Lower lobe of right lung (tissue), 2 donors: ENCODE measurements at regions not wholly inside any gene's neighbourhood (a gene's known extent, or its start where the extent isn't known, plus 50 kb on each side); places are given as distances from the start of the nearest gene placed in this dataset.
"Not testable (repeated sequence)": the region's sequence is repeated elsewhere in the genome, so short reads cannot be mapped to it uniquely, and the experiment has no call there.

Experiments
- ATAC-seq, 2 donors: fragments of 200-7000 bp; cut with Tn5 transposase; one replicate each; pipeline ENCODE4 v1.9.1; 2020 to 2022; ENCODE audit warnings: mild to moderate bottlenecking in 2 of 2, moderate library complexity in 2 of 2
- DNase-seq: peaks from one replicate; pipeline ENCODE4 v3.0.0-alpha.2; 2020
- H3K27ac ChIP-seq: fragments of 200-600 bp; one replicate; pipeline ENCODE4 v1.8.0; 2022
- H3K27me3 ChIP-seq: fragments of 200-600 bp; one replicate; pipeline ENCODE4 v1.8.0; 2022; ENCODE audit warnings: low read depth
- H3K36me3 ChIP-seq: fragments of 200-600 bp; one replicate; pipeline ENCODE4 v1.8.0; 2022; ENCODE audit warnings: mild to moderate bottlenecking
- H3K4me1 ChIP-seq: fragments of 200-600 bp; one replicate; pipeline ENCODE4 v1.8.0; 2022
- H3K4me3 ChIP-seq: fragments of 200-600 bp; one replicate; pipeline ENCODE4 v1.8.0; 2022; ENCODE audit warnings: mild to moderate bottlenecking
- H3K9me3 ChIP-seq: fragments of 200-600 bp; one replicate; pipeline ENCODE4 v1.8.0; 2022
- intact Hi-C: fragments of 100-400 bp; cut with DNase I; formaldehyde crosslinking; loops from one replicate; pipeline ENCODE4 v1.11.0; 2022
- TF ChIP-seq, protein P1 (sequence below): fragments of 200-600 bp; IDR thresholded peaks from one replicate; pipeline ENCODE4 v1.8.0; 2022; ENCODE audit warnings: antibody characterized with exemption, mild to moderate bottlenecking
- donor health status: DM: no; HTN: yes; CAD: no; lungs with severe emphysema.

- no peak for DNase-seq
- intact Hi-C loops, result no loop called here
- no peak overlapping the region for H3K4me3 ChIP-seq
- no peak overlapping the region for H3K27ac ChIP-seq
- H3K27me3 ChIP-seq, result no peaks in the 10 kb centered on the region
- no peaks in the 10 kb centered on the region for H3K4me1 ChIP-seq
- H3K9me3 ChIP-seq, result no peaks in the 10 kb centered on the region
- TF ChIP-seq, protein P1, sequence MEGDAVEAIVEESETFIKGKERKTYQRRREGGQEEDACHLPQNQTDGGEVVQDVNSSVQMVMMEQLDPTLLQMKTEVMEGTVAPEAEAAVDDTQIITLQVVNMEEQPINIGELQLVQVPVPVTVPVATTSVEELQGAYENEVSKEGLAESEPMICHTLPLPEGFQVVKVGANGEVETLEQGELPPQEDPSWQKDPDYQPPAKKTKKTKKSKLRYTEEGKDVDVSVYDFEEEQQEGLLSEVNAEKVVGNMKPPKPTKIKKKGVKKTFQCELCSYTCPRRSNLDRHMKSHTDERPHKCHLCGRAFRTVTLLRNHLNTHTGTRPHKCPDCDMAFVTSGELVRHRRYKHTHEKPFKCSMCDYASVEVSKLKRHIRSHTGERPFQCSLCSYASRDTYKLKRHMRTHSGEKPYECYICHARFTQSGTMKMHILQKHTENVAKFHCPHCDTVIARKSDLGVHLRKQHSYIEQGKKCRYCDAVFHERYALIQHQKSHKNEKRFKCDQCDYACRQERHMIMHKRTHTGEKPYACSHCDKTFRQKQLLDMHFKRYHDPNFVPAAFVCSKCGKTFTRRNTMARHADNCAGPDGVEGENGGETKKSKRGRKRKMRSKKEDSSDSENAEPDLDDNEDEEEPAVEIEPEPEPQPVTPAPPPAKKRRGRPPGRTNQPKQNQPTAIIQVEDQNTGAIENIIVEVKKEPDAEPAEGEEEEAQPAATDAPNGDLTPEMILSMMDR, result no peak
- no peaks in the 10 kb centered on the region for H3K36me3 ChIP-seq
- no peak for ATAC-seq
These were observed 271.9 kb upstream of the POU1F1 start for GRCh38 chr3:87548271-87548670.

- Histone ChIP-seq H3K4me3 (no peak overlapping the region), H3K27ac (no peak overlapping the region), H3K4me1 (no peaks in the 10 kb centered on the region), H3K36me3 (no peaks in the 10 kb centered on the region), H3K9me3 (no peaks in the 10 kb centered on the region), H3K27me3 (no peaks in the 10 kb centered on the region)
- TF ChIP-seq, protein P1, result no peak
- ATAC-seq (no peak), DNase-seq (no peak)
- intact Hi-C loops, result no loop called here
These were observed 269.8 kb upstream of the POU1F1 start for GRCh38 chr3:87546216-87546615.

DNA sequence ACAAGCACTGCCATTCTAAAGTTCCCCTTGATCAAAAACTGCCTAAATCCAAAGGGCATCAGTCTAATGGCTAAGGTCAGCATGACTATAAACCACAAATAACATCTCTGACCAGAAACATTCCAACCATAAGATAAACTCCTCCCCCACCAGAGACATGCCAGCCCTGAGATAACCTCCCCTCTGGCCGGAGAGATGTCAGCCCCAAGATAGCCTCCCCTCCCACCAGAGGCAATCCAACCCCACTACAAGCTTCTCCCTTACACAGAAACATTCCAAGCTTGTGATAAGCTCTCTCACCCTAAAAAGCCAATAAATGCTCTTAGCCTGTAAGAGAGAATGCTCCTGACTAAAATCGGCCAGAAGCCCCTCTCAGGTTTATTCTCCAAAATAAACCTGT is 267.0 kb upstream of the POU1F1 start:
- H3K27ac ChIP-seq, intact Hi-C loops, H3K27me3 ChIP-seq, H3K4me1 ChIP-seq, H3K9me3 ChIP-seq, DNase-seq, H3K36me3 ChIP-seq, H3K4me3 ChIP-seq, ATAC-seq: not testable (repeated sequence)

DNA sequence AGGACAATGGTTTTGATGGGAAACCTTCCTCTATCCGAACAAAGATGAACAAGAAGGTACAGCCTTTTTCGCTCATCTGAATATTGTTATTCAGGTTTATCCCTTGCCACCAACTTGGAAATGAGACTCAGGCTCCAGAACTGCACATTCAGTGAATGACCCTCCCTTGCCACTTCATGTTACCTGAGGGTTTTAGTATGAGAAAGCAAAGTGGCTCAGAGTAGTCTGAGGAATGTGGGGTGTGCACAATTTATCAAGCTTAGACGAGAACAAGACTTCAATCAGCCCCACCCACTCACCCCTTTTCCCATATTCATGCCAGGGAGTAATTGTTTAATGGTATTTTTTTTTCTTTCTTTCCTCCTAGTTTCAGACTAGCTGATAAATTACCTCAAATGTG is 265.3 kb upstream of the POU1F1 start:
- no peaks in the 10 kb centered on the region for H3K27me3 ChIP-seq
- DNase-seq (no peak), ATAC-seq (peak; percentile 89 to 90)
- TF ChIP-seq, protein P1, result no peak
- no peak overlapping the region for H3K27ac ChIP-seq
- intact Hi-C loops, result no loop called here
- H3K9me3 ChIP-seq, result no peaks in the 10 kb centered on the region
- H3K4me3 ChIP-seq, result no peak overlapping the region
- H3K4me1 ChIP-seq, result no peaks in the 10 kb centered on the region
- no peaks in the 10 kb centered on the region for H3K36me3 ChIP-seq

GRCh38 chr3:87538722-87539121 is 262.3 kb upstream of the POU1F1 start:
- H3K4me1 ChIP-seq, H3K9me3 ChIP-seq, ATAC-seq, H3K4me3 ChIP-seq, H3K27ac ChIP-seq, DNase-seq, H3K36me3 ChIP-seq, H3K27me3 ChIP-seq, intact Hi-C loops: not testable (repeated sequence)

- Histone ChIP-seq H3K9me3 (no peaks in the 10 kb centered on the region), H3K27ac (no peak overlapping the region), H3K27me3 (no peaks in the 10 kb centered on the region), H3K4me1 (no peaks in the 10 kb centered on the region), H3K36me3 (no peaks in the 10 kb centered on the region), H3K4me3 (no peak overlapping the region)
- DNase-seq, result no peak
- no peak for ATAC-seq
- intact Hi-C loops, result no loop called here
- TF ChIP-seq, protein P1, result no peak
These were observed 233.0 kb upstream of the POU1F1 start for GRCh38 chr3:87509401-87509800.

DNA sequence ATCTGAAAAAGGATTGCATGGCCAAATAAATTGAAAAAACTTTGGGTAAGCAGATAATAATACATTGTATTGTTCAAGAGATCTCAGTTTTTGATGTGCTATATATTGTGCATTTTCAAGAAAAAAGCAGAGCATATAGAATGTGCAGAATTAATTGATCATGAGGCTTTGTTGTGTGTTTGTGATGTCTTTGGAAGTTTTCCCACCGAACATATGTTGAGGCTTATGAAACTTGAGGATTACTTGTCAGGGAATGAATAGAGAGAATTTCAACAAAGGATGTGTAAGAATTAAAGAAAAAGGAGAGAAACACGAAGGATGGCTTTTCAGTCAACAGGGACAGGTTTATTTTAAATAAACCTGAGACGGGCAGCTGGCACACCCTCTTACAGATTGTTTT is 232.5 kb upstream of the POU1F1 start:
- Histone ChIP-seq H3K4me1 (no peaks in the 10 kb centered on the region), H3K27ac (no peak overlapping the region), H3K27me3 (no peaks in the 10 kb centered on the region), H3K36me3 (no peaks in the 10 kb centered on the region), H3K9me3 (no peaks in the 10 kb centered on the region), H3K4me3 (no peak overlapping the region)
- DNase-seq, result no peak
- ATAC-seq, result no peak
- intact Hi-C loops, result no loop called here
- TF ChIP-seq, protein P1, result no peak
